ENCODE measurements at regions not wholly inside any gene's neighbourhood (a gene's known extent, or its start where the extent isn't known, plus 50 kb on each side); places are given as distances from the start of the nearest gene placed in this dataset.

GRCh38 chr11:37286890-37287289 is 688.9 kb upstream of the RAG2 start:
- H3K4me3 Mint-ChIP-seq, result no peak overlapping the region
- ChIA-PET POLR2A (no interaction called here), CTCF (no interaction called here)
- peaks cover 88% of the 10 kb centered on the region for H3K9me3 Mint-ChIP-seq
- no peaks in the 10 kb centered on the region for H3K27me3 Mint-ChIP-seq (ENCODE audit: low read depth)
- H3K36me3 Mint-ChIP-seq, result peaks cover 69% of the 10 kb centered on the region
- ATAC-seq, result no peak
- no peak for DNase-seq (ENCODE audit: low spot score)
- H3K27ac Mint-ChIP-seq, result no peak overlapping the region
- no peaks in the 10 kb centered on the region for H3K4me1 Mint-ChIP-seq
- TF ChIP-seq CTCF (IDR thresholded peaks at IDR 0.05), result no peak
- TF ChIP-seq E2F4 (CRISPR knock-in tag; IDR thresholded peaks at IDR 0.05; ENCODE audit: borderline replicate concordance, low read depth), result no peak
- no peak for TF ChIP-seq TCF7 (CRISPR knock-in tag; IDR thresholded peaks at IDR 0.05; ENCODE audit: low read depth)
- no peak for TF ChIP-seq E2F1 (CRISPR knock-in tag; IDR thresholded peaks at IDR 0.05)
- TF ChIP-seq ZNF423 (CRISPR knock-in tag; IDR thresholded peaks at IDR 0.05), result no peak
- TF ChIP-seq NFATC4 (CRISPR knock-in tag; IDR thresholded peaks at IDR 0.05), result no peak
- no peak for TF ChIP-seq ZNF317 (CRISPR knock-in tag; IDR thresholded peaks at IDR 0.05; ENCODE audit: borderline replicate concordance, low read depth)
- no peak for TF ChIP-seq TEAD1 (CRISPR knock-in tag; IDR thresholded peaks at IDR 0.05)
- no peak for TF ChIP-seq NR2C2 (CRISPR knock-in tag; IDR thresholded peaks at IDR 0.05)
- TF ChIP-seq ZBTB21 (CRISPR knock-in tag; IDR thresholded peaks at IDR 0.05; ENCODE audit: borderline replicate concordance), result no peak
- TF ChIP-seq USF1 (CRISPR knock-in tag; IDR thresholded peaks at IDR 0.05), result no peak
- no peak for TF ChIP-seq PREB (CRISPR knock-in tag; IDR thresholded peaks at IDR 0.05; ENCODE audit: borderline replicate concordance)
- no peak for TF ChIP-seq PRRX2 (CRISPR knock-in tag; IDR thresholded peaks at IDR 0.05)
- TF ChIP-seq GTF2I (CRISPR knock-in tag; conservative IDR thresholded peaks at IDR 0.05), result no peak
- TF ChIP-seq RELA (CRISPR knock-in tag; IDR thresholded peaks at IDR 0.05; ENCODE audit: borderline replicate concordance), result no peak
- TF ChIP-seq OVOL2 (CRISPR knock-in tag; IDR thresholded peaks at IDR 0.05; ENCODE audit: borderline replicate concordance), result no peak

- H3K4me3 Mint-ChIP-seq, result no peak overlapping the region
- CTCF ChIA-PET, result no interaction called here
- H3K27me3 Mint-ChIP-seq (ENCODE audit: low read depth), result peaks cover under 1% of the 10 kb centered on the region
- H3K4me1 Mint-ChIP-seq, result no peaks in the 10 kb centered on the region
- ATAC-seq (no peak), DNase-seq (ENCODE audit: low spot score) (no peak)
- POLR2A ChIA-PET, result no interaction called here
- H3K36me3 Mint-ChIP-seq, result peaks cover 68% of the 10 kb centered on the region
- H3K27ac Mint-ChIP-seq, result no peak overlapping the region
- H3K9me3 Mint-ChIP-seq, result peaks cover 85% of the 10 kb centered on the region
- TF ChIP-seq ZNF121 (CRISPR knock-in tag; IDR thresholded peaks at IDR 0.05), result no peak
- TF ChIP-seq MLX (CRISPR knock-in tag; IDR thresholded peaks at IDR 0.05), result no peak
- TF ChIP-seq PRDM15 (CRISPR knock-in tag; IDR thresholded peaks at IDR 0.05), result no peak
- no peak for TF ChIP-seq ZNF232 (CRISPR knock-in tag; IDR thresholded peaks at IDR 0.05)
- TF ChIP-seq CDX4 (CRISPR knock-in tag; IDR thresholded peaks at IDR 0.05; ENCODE audit: borderline replicate concordance), result no peak
- no peak for TF ChIP-seq TP53 (CRISPR knock-in tag; IDR thresholded peaks at IDR 0.05)
- TF ChIP-seq E2F4 (CRISPR knock-in tag; IDR thresholded peaks at IDR 0.05; ENCODE audit: borderline replicate concordance, low read depth), result no peak
- TF ChIP-seq CREB1 (CRISPR knock-in tag; IDR thresholded peaks at IDR 0.05), result no peak
- TF ChIP-seq PRRX2 (CRISPR knock-in tag; IDR thresholded peaks at IDR 0.05), result no peak
Measured at GRCh38 chr11:37282367-37282766, 684.3 kb upstream of the RAG2 start.

Measured in WTC11 (cell line).